ENCODE measurements at regions not wholly inside any gene's neighbourhood (a gene's known extent, or its start where the extent isn't known, plus 50 kb on each side); places are given as distances from the start of the nearest gene placed in this dataset.

DNA sequence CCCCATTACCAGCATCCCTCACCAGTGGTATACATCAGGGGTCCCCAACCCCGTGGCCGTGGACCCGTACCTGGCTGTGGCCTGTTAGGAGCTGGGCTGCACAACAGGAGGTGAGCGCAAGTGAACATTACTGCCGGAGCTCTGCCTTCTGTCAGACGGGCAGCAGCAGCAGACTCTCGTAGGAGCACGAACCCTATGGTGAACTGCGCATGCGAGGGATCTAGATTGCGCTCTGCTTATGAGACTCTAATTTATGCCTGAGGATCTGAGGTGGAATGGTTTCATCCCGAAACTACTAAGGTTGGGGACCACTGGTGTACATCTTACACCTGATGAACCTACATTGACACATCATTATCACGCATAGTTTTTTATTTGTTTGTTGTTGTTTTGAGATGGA, 52.8 kb upstream of the DHX15 start:
- H3K27me3 Mint-ChIP-seq (ENCODE audit: low read depth), result no peaks in the 10 kb centered on the region
- H3K9me3 Mint-ChIP-seq, result no peaks in the 10 kb centered on the region
- no peaks in the 10 kb centered on the region for H3K4me1 Mint-ChIP-seq
- no peak overlapping the region for H3K4me3 Mint-ChIP-seq
- TF ChIP-seq, protein P1, sequence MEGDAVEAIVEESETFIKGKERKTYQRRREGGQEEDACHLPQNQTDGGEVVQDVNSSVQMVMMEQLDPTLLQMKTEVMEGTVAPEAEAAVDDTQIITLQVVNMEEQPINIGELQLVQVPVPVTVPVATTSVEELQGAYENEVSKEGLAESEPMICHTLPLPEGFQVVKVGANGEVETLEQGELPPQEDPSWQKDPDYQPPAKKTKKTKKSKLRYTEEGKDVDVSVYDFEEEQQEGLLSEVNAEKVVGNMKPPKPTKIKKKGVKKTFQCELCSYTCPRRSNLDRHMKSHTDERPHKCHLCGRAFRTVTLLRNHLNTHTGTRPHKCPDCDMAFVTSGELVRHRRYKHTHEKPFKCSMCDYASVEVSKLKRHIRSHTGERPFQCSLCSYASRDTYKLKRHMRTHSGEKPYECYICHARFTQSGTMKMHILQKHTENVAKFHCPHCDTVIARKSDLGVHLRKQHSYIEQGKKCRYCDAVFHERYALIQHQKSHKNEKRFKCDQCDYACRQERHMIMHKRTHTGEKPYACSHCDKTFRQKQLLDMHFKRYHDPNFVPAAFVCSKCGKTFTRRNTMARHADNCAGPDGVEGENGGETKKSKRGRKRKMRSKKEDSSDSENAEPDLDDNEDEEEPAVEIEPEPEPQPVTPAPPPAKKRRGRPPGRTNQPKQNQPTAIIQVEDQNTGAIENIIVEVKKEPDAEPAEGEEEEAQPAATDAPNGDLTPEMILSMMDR (IDR thresholded peaks at IDR 0.05; ENCODE audit: unreplicated experiment in 3 of 3), result no peak
- no peaks in the 10 kb centered on the region for H3K36me3 Mint-ChIP-seq (ENCODE audit: low read depth)
- no peak overlapping the region for H3K27ac Mint-ChIP-seq

DNA sequence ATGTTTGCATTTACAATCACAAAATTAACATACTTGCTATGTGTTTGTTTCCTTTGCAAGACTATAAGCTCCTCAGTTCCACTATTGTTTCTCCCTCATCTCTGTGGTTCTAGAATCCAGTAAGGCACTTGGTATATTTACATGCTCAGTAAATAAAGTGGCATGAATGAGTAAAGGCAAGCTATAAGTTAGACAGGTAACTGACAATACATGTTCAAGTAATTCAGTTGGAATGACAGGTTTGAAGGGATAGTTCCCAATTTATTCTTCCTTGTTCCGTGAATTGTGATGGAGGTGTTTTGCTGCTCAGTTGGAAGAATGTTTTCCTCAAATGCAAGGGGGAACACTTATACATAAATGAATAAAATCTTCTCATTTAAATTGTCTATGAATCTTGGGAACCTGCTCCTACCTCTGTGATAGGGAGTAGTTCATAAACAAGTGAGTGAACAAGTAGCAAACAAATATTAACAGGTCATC, 54.1 kb upstream of the DHX15 start:
- no peaks in the 10 kb centered on the region for H3K36me3 Mint-ChIP-seq (ENCODE audit: low read depth)
- H3K4me3 Mint-ChIP-seq, result no peak overlapping the region
- TF ChIP-seq, protein P1 (IDR thresholded peaks at IDR 0.05; ENCODE audit: unreplicated experiment in 3 of 3), result no peak
- H3K4me1 Mint-ChIP-seq, result peaks cover 8% of the 10 kb centered on the region
- no peak overlapping the region for H3K27ac Mint-ChIP-seq
- H3K27me3 Mint-ChIP-seq (ENCODE audit: low read depth), result no peaks in the 10 kb centered on the region
- H3K9me3 Mint-ChIP-seq, result no peaks in the 10 kb centered on the region

DNA sequence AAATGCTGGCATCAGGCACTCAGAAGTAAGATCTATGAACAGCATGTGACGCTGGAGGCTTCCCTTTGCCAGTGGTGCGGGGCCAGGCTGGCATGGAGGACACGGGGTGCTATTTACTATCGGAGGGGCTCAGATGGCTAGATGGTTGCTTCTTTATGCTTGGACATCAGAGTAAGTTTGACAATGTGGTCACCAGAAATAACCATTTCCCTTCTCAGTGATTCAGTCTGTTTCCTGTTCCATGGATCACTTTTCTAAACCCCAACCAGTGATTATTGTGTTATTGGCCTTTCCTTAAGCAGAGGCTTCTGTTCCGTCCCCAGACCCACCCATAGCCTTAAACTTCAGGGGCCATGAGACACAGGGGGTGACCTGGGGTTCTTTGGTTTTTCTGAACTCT, 55.4 kb upstream of the DHX15 start:
- no peaks in the 10 kb centered on the region for H3K9me3 Mint-ChIP-seq
- H3K4me1 Mint-ChIP-seq, result peaks cover 8% of the 10 kb centered on the region

DNA sequence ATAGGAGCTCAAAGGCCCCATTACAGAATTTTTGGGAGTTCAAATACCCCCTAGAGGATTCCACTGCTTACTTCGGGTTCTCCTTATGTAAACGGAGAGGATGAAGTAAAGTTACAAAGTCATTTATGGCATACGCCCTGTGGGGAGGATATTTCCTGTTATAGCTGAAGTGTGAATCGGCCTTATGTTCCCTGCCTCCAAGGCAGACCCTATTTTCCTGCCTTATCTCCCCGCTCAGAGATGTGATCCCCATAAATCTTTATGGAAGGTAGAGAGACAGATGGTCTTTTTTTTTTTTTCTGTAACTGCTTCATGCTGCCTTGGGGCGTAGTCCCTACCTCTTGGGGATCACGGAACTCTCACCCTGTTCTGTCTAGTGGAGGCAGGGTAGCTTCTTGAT, 56.0 kb upstream of the DHX15 start:
- peaks cover 8% of the 10 kb centered on the region for H3K4me1 Mint-ChIP-seq
- H3K27ac Mint-ChIP-seq, result no peak overlapping the region

More for the DNA sequence above, 55.4 kb upstream of the DHX15 start:
- TF ChIP-seq, protein P1 (IDR thresholded peaks at IDR 0.05; ENCODE audit: unreplicated experiment in 3 of 3), result no peak
- Mint-ChIP-seq H3K4me3 (no peak overlapping the region), H3K27ac (peak overlapping the region in 1 of 3 experiments; percentile 13), H3K36me3 (ENCODE audit: low read depth) (no peaks in the 10 kb centered on the region), H3K27me3 (ENCODE audit: low read depth) (peaks cover 7% of the 10 kb centered on the region)

DNA sequence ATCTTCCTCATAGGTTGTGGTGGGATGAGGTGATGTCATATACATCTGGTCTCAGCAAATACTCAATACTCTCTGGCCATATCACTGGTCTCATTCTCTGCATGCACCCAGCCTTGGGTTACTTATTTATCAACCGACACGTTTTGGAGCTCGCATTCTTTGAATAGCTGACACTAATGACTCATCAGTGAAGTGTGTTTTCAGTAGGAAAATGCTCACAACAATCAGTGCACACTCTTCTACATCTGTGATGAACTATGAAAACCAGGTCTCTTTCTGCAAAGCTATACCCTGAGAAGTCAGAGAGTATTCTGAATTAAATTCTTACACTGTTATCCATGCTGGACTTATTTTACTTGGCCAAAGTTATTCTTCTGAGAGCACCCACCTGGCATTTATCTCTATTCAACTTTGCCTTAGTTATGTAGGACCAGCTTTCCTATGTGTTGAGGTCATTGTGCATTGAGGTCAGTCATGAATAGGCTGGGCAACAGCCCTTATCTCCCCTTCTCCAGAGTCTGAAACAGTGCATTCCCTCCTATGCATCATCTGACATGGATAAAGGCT, 58.7 kb upstream of the DHX15 start:
- no peaks in the 10 kb centered on the region for H3K36me3 Mint-ChIP-seq (ENCODE audit: low read depth)
- H3K4me3 Mint-ChIP-seq, result no peak overlapping the region
- TF ChIP-seq, protein P1 (IDR thresholded peaks at IDR 0.05; ENCODE audit: unreplicated experiment in 3 of 3), result no peak
- H3K9me3 Mint-ChIP-seq, result no peaks in the 10 kb centered on the region
- peaks cover 7% of the 10 kb centered on the region for H3K27me3 Mint-ChIP-seq (ENCODE audit: low read depth)
- H3K27ac Mint-ChIP-seq, result peak overlapping the region; percentile 2 to 63 (median 22)
- peaks cover 12% of the 10 kb centered on the region for H3K4me1 Mint-ChIP-seq

More for the DNA sequence above, 56.0 kb upstream of the DHX15 start:
- no peaks in the 10 kb centered on the region for H3K9me3 Mint-ChIP-seq
- H3K36me3 Mint-ChIP-seq (ENCODE audit: low read depth), result no peaks in the 10 kb centered on the region
- TF ChIP-seq, protein P1 (IDR thresholded peaks at IDR 0.05; ENCODE audit: unreplicated experiment in 3 of 3), result no peak
- H3K27me3 Mint-ChIP-seq (ENCODE audit: low read depth), result peaks cover 7% of the 10 kb centered on the region
- no peak overlapping the region for H3K4me3 Mint-ChIP-seq

Measured in nephron (organoid).